ENCODE measurements at regions not wholly inside any gene's neighbourhood (a gene's known extent, or its start where the extent isn't known, plus 50 kb on each side); places are given as distances from the start of the nearest gene placed in this dataset.

DNA sequence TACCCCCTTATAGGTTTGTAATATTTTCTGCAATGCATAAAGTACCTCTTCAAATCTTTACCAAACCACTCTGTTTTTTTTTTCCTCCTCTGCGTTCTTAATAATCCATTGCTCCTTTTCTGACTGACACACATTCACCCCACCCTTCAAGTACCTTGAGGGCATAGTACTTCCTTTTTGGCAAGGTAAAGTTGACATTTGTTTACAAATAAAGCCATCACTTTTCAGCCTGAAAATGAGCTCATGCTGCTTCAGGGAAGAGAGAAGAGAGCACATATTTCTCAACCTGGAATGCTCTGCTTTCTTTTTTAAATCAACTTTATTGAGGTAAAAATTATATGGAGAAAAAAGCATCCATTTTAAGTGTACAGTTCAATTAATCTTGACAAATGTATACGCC is 113.9 kb downstream of the AGTR2 start:
- DNase-seq (no peak), ATAC-seq (ENCODE audit: low read depth) (no peak)
- H3K14ac ChIP-seq (replicated peaks; ENCODE audit: low read depth, low read length), result no peak overlapping the region
- no CpG with 5 or more reads among the region's 2 CpGs for WGBS, 2 experiments (ENCODE audit: extremely low coverage in 2 of 2, insufficient read length in 1 of 2)
- H3K56ac ChIP-seq (ENCODE audit: extremely low read depth, insufficient read depth, low read length), result no peak overlapping the region
- H3K9me3 ChIP-seq (ENCODE audit: control insufficient read depth, insufficient read depth, low read length), result no peaks in the 10 kb centered on the region
- no peaks in the 10 kb centered on the region for H3K4me1 ChIP-seq (ENCODE audit: control insufficient read depth, insufficient read depth, low read length)
- no peak overlapping the region for H2BK120ac ChIP-seq (ENCODE audit: low read depth, low read length)
- intact Hi-C loops (cut with micrococcal nuclease), result no loop called here
- TF ChIP-seq MAZ (IDR thresholded peaks at IDR 0.05; ENCODE audit: borderline replicate concordance, low read depth, low read length) (no peak), USF2 (IDR thresholded peaks at IDR 0.05; ENCODE audit: low read depth, low read length) (no peak), RFX5 (IDR thresholded peaks at IDR 0.05; ENCODE audit: low read depth, low read length) (no peak), MAFK (IDR thresholded peaks at IDR 0.05; ENCODE audit: low read depth, low read length) (no peak), RCOR1 (IDR thresholded peaks at IDR 0.05; ENCODE audit: insufficient replicate concordance, low read length) (no peak), CHD1 (IDR thresholded peaks at IDR 0.05; ENCODE audit: low read depth, low read length) (no peak), RAD21 (IDR thresholded peaks at IDR 0.05; ENCODE audit: low read length) (no peak)
- TF ChIP-seq, protein P1, sequence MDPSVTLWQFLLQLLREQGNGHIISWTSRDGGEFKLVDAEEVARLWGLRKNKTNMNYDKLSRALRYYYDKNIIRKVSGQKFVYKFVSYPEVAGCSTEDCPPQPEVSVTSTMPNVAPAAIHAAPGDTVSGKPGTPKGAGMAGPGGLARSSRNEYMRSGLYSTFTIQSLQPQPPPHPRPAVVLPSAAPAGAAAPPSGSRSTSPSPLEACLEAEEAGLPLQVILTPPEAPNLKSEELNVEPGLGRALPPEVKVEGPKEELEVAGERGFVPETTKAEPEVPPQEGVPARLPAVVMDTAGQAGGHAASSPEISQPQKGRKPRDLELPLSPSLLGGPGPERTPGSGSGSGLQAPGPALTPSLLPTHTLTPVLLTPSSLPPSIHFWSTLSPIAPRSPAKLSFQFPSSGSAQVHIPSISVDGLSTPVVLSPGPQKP (IDR thresholded peaks at IDR 0.05; ENCODE audit: borderline replicate concordance, low read depth, low read length), result no peak
- H3K18ac ChIP-seq (ENCODE audit: low read depth, low read length), result no peak overlapping the region
- H4K8ac ChIP-seq (ENCODE audit: low read depth in 2 of 2, low read length in 2 of 2), result no peak overlapping the region
- H2BK15ac ChIP-seq (ENCODE audit: low read depth, low read length), result no peak overlapping the region
- CTCF ChIA-PET, result interaction anchor here (0.7 kb wide), 1 partner anchor 12 kb away, joined by 6 read pairs; no protein-coding TSS in a partner anchor
- H3K9ac ChIP-seq (ENCODE audit: low read depth, low read length), result no peak overlapping the region
- H3K27me3 ChIP-seq (ENCODE audit: control insufficient read depth, insufficient read depth, low read length), result no peaks in the 10 kb centered on the region
- dilution Hi-C loops (cut with HindIII; ENCODE audit: low sequenced_read_pairs, unreplicated experiment), result no loop called here
- H2AFZ ChIP-seq (replicated peaks; ENCODE audit: low read length, poor library complexity), result no peak overlapping the region
- no peak overlapping the region for H3K23ac ChIP-seq (ENCODE audit: low read depth, low read length)
- no peak overlapping the region for H3K4me3 ChIP-seq (ENCODE audit: insufficient read depth, low read depth, low read length)
- in situ Hi-C loops (cut with MboI; ENCODE audit: low sequenced_read_pairs), result no loop called here
- H4K91ac ChIP-seq (ENCODE audit: insufficient read depth, low read depth, low read length), result no peak overlapping the region
- no peak overlapping the region for H2BK5ac ChIP-seq (ENCODE audit: low read depth, low read length, poor library complexity, severe bottlenecking)
- H2AK5ac ChIP-seq (ENCODE audit: low read depth, low read length), result no peak overlapping the region
- no peaks in the 10 kb centered on the region for H3K79me1 ChIP-seq (ENCODE audit: low read depth in 1 of 2, low read length in 2 of 2)
- POLR2A ChIA-PET (ENCODE audit: unreplicated experiment), result no interaction called here
- H3K36me3 ChIP-seq (ENCODE audit: control insufficient read depth, insufficient read depth, low read length), result no peaks in the 10 kb centered on the region
- no peak overlapping the region for H3K27ac ChIP-seq (ENCODE audit: insufficient read depth, low read length)
- no peak overlapping the region for H2AK9ac ChIP-seq (replicated peaks; ENCODE audit: low read depth, low read length, poor library complexity)
- no peak overlapping the region for H4K5ac ChIP-seq (ENCODE audit: low read depth, low read length)
- no peak overlapping the region for H3K4me2 ChIP-seq (ENCODE audit: low read depth, low read length)
- no peaks in the 10 kb centered on the region for H3K9me1 ChIP-seq (ENCODE audit: insufficient read depth, low read length)
- H2BK20ac ChIP-seq (ENCODE audit: low read depth, low read length), result no peak overlapping the region
- H4K20me1 ChIP-seq (ENCODE audit: insufficient read depth, low read length), result no peaks in the 10 kb centered on the region
- BruUV-seq (replicated peaks), result no TSS peak
- H3K4ac ChIP-seq (ENCODE audit: low read depth, low read length), result no peak overlapping the region

Measured in IMR-90 (cell line).